Jurkat, Clone E6-1 (cell line): ENCODE measurements at regions not wholly inside any gene's neighbourhood (a gene's known extent, or its start where the extent isn't known, plus 50 kb on each side); places are given as distances from the start of the nearest gene placed in this dataset.
"Not testable (repeated sequence)": the region's sequence is repeated elsewhere in the genome, so short reads cannot be mapped to it uniquely, and the experiment has no call there.

ENCODE experiments used
- DNase-seq: peaks from one replicate; pipeline ENCODE4 v3.0.0-alpha.2; 2011; ENCODE audit warnings: low read depth, low spot score
- H3K4me3 ChIP-seq: 2 replicates; pipeline ENCODE4 v1.5.1; 2011; ENCODE audit warnings: mild to moderate bottlenecking, low read length, control low read depth, moderate library complexity

DNA sequence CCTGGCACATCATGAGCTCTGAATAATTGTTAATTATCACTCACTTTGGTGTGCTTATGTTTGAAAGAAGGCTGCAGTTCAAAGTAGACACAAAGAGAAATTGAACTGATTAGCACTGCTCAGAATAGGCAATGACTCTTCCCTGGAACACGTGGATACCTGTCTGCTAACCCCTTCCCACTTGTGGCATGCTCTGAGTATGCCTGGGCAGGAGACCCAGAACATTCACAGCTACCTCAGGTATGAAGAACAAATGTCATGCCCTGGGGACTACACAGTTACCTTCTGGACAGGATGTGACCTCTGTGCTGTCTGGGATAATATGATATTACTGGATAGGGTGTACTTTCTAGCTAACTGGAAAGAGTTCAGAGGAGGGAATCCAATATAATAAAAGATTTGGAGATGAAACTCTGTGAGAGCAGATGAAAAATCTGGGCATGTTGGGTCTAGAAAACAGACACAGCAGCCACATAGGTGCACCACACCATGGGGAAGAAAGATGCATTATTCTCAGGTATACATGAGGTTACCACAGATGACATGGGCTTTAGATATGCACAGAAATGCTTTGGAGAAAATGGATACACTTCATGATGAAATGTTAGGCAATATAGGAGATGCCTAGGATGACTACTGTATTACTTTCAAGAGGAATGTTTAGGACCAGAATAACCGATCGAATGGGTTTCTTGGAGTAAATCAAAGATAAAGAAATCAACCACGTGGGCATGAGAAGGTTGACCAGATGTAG lies 324.2 kb upstream of the PREP start:
- DNase-seq: no peak

DNA sequence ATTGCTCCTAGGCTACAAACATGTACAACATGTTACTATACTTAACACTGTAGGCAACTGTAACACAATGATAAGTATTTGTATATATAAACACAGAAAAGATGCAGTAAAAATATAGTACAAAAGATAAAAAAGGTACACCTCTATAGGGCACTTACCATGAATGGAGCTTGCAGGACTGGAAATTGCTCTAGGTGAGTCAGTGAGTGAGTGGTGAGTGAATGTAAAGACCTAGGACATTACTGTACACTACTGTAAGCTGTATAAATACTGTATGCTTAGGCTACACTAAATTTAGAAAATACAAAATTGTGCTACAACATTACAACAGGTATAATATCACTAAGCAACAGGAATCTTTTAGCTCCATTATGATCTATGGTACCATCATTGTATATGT lies 312.0 kb upstream of the PREP start:
- no peak for DNase-seq
- no peak overlapping the region for H3K4me3 ChIP-seq

More for the DNA sequence above, 324.2 kb upstream of the PREP start:
- no peak overlapping the region for H3K4me3 ChIP-seq

DNA sequence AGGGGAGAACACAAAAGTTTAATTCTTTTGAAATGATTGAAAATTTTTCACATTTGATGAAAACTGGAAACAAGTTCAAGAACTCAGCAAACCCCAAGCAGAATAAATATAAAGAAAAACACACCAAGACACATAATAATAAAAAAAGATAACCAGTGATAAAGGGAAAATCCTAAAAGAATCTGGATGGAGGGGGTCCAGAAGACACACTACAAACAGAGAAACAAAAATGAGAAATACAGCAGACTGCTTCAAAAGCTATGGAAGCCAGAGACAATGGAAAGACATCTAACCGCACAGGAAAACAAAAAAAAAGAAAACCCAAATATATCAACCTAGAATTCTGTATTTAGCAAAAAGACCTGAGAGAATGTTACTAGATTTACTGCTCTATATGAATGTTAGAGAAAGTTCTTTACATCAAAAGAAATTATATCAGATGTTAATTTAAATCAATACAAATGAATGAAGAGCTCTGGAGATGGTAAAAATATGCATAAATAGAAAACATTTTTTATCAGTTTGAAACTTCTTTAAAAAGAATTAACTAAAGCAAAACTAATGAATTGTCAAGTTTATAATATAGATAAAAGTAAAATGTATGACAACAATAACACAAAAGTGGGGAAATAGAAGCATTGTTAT lies 310.7 kb upstream of the PREP start:
- H3K4me3 ChIP-seq: no peak overlapping the region
- no peak for DNase-seq

DNA sequence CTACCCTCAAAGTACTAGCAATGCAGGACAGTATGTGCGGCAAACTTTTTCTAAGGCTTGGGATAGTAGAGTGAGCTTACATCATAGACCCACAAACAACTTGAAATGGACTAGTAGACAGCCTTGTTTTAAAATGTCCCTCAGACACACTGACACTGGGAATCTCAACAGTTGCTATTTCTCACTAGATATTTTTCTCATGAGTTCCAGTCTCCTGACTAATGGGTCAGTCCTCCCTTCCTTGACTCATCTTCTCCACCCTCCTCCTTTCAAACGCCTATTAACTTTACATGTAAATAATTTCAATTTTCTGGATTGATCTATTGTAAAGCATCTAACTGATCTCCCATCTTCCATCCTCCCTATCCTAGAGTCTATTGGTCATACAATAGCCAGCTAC lies 308.3 kb upstream of the PREP start:
- H3K4me3 ChIP-seq: no peak overlapping the region
- DNase-seq: no peak

DNA sequence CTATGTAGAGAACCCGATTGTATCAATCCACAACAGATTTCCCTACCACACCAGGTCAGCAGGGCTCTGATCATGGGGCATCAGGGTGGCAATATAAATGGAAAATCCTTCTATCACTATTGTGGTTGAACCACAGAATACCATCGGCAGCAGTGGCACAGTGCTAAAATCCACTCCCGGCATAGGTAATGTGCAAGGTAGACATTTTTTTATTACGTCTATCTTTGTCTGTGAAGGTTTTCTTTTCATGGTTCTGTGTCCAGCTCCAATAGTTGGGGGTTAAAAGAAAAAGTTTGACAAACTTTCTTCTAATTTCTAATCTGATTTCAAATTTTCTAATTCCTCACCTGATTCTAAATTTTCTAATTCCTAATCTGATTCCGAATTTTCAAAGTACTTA lies 302.7 kb upstream of the PREP start:
- DNase-seq: no peak
- H3K4me3 ChIP-seq: no peak overlapping the region

DNA sequence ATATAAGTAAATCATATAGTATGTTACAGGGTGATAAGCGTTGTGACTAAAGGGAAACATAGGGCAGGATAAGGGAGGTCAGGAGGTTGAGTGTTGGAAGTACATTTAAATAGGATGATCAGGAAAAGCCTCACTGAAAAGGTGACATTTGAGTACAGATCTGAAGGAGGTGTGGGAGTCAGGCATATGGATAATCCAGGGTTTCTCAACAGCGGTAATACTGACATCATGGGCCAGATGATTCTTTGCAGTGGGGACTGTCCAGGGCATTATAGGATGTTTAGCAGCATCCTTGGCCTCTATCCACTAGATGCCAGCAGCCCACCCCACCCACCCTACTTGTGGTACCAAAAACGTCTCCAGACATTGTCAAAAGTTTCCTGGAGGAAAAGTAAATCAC lies 292.6 kb upstream of the PREP start:
- no peak for DNase-seq
- no peak overlapping the region for H3K4me3 ChIP-seq

DNA sequence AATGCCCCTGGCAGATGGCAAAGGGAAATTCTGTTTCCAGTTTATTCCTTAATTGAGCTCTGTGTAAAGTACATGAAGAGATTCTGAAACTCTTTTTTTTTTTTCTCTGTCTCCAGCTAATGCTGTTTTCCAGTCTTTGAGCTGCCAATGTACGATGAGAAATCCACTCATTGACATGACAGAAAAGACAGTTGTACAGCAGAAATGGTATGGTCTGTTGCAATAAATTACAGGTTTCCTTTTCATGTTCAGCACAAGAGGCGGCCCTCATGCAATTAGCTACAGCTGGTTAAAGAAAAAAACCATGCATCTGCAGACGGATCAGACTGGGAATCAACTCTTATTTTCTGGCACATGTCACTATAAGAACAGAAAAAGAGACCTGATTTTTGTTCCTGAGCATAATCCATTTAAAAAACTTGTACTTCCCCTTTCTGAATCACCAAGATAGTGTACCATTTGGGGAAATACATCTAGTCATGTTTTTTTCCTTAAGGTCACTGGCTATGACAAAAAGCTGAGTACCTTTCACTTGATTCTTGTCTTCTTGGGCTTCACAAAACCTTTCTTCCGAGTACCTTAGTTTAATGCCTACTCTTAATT lies 289.8 kb upstream of the PREP start:
- no peak overlapping the region for H3K4me3 ChIP-seq
- DNase-seq: no peak

DNA sequence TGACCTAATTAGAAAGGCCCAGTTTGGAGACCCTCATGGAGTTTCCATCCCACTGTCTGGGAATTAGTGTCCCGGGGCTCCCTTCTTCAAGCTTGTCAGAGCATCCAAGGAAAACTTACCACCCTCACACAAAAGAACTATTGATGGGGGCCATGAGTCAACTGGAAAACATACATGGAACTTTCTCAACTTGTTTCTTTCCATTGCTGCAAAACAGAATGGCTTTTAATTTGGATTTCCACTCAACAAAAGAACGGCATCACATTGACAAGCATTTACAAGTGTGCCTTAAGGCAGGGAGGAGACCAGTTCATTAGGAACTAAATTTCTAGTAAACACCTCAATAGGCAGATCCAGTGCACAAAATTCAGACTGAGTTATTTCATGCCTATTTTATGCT lies 289.1 kb upstream of the PREP start:
- DNase-seq: no peak
- no peak overlapping the region for H3K4me3 ChIP-seq

DNA sequence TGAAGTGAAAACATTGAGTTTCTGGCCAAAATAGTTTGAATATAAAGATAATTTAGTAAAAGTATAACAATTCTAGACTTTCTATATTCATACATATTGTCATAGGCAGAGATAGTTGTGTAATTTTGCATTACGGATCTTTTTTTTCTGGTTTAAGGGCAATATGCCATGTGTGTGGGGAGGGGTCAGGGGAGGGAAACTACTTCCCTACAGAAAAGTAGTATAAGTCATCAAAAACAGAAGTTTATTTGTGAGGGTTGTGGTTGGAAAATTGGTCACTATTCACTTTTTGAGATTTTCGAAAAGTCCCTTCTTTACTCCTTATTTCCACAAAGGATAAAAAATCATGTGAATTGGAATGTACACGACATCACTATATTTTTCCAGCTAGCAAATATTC lies 288.2 kb upstream of the PREP start:
- no peak for DNase-seq

DNA sequence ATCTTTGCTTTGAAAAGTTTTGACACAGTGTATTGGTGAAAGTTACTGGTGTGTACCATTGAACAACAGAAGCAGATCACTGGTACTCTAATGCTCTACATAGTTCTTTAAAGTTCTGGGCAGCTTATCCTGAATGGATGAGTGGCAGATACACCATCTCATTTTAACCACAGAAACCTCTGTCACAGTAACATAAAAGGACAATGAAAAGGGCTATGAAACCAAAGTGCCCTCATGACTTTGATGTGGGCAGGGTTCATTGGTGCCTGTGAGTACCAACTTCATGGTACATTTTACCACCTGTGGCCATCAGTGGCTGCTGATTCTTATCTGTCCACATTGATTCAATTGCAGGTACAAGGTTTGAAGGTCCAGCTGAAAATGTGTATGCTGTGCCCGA lies 285.7 kb upstream of the PREP start:
- no peak overlapping the region for H3K4me3 ChIP-seq
- peak; percentile 31 for DNase-seq

More for the DNA sequence above, 288.2 kb upstream of the PREP start:
- no peak overlapping the region for H3K4me3 ChIP-seq

DNA sequence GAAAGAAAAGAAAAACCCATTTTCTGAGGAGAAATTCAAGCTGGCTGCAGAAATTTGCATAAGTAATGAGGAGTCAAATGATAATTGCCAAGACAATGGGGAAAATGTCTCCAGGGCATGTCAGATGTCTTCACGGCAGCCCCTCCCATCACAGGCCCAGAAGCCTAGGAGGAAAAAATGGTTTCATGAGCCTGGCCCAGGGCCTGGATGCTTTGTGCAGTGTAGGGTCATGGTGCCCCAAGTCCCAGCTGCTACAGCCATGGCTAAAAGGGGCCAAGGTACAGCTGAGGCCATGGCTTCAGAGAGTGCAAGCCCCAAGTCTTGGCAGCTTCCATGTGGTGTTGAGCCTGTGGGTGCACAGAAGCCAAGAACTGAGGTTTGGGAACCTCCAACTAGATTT lies 283.9 kb upstream of the PREP start:
- not testable (repeated sequence) for H3K4me3 ChIP-seq, DNase-seq

DNA sequence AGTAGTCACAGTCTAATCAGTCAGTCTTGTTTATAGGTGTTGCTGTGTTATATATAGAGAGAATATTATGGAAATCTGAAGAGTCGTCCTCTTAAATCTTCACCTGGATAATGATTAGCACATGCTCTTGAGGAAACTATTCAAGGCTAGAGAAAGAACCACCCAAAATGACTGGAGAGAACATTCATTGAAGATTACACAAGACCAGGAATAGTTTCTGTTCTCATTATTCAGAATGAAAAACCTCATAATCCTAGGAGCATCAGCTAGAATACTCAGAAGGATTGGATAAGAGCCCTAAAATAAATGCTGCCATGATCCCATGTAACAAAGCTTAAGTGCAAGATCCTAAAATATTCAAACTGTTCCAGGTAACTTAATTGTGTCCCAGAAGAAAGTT lies 278.2 kb upstream of the PREP start:
- H3K4me3 ChIP-seq: no peak overlapping the region
- DNase-seq: no peak

DNA sequence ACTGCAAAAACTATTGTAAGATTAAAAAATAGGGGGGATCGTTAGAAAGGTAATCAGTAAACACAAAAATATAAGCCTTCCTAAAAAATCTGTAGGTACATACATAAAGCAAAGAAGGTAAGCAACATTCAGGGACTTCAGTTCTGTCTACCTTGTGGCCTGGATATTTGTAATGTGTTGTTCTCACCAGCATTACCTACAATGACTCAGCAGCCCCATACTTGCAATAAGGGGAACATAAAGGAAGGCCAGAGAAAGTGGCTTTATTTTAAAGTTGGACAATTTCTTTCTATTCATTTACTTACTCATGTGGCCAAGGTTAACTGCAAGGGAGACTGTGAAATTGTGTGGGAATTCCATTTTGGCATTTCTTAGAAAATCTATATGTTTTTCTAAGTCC lies 277.2 kb upstream of the PREP start:
- no peak overlapping the region for H3K4me3 ChIP-seq
- no peak for DNase-seq

DNA sequence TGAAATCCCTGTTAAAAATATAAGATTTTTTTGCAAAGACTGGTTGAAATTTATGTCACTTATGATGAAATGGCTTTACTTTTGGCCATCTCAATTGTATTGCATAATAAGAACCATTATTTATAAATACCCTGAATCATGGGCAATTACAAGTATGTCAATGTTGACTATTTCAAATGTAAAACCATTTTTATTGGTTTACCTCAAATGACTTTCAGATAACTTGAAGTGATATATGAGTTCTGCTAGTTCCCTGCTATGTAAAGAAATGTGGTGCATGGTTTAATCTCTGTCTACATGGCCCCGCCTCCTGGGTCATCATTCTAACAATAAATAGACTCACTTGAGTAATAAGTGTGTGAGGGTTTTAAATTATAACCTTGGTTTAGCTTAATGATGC lies 275.6 kb upstream of the PREP start:
- no peak for DNase-seq
- H3K4me3 ChIP-seq: no peak overlapping the region

DNA sequence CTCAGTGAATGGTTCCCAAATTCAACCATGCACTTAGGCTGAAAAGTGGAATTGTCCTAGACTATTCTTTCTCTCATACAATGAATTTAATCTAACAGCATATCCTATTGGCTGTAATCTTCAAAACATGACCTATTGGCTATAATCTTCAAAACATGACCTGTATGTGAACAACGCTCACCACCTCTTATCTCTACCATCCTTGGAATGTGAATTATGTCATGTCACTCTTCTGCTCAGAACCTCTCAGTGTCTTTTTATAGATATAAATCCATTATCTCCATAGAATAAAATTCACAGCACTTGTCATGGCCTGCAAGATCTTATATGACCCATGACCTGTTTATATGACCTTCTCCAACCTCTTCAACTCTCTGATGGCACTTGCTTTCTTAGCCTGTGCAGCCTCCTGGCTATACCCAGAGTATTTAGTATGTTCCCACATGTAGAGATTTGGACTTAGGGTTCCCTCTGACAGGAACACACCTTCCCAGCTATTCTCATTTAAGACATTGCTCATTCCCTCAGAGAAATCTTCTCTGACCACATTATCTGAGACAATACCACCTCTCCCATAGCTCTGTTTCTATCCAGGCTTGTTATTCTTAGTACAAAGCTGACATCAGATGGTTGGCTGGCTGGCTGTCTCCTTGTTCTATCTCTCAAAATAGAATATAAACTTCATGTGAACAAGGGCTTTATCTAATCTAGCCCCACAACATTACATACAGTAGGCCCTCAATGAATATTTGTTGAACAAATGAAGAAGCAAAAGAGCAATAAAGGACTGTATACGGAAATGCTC lies 275.0 kb upstream of the PREP start:
- DNase-seq: no peak
- H3K4me3 ChIP-seq: no peak overlapping the region

DNA sequence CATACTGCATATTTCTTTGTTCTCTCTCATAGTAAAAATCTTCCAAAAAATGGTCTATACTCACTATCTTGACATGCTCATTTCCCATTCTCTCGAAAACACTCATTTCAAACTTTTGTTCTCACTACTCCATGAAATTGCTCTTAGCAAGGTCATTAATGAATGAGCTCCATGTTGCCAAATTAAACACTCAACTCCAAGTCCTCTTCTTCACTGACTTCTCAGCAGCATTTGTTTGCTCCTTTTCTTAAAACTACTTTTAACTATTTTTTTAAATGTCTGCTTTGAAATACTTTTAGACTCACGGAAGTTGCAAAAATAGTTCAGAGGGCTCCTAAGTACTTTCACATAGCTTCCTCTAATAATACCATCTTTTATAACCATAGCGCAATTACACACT lies 274.0 kb upstream of the PREP start:
- no peak overlapping the region for H3K4me3 ChIP-seq
- DNase-seq: peak; percentile 22

DNA sequence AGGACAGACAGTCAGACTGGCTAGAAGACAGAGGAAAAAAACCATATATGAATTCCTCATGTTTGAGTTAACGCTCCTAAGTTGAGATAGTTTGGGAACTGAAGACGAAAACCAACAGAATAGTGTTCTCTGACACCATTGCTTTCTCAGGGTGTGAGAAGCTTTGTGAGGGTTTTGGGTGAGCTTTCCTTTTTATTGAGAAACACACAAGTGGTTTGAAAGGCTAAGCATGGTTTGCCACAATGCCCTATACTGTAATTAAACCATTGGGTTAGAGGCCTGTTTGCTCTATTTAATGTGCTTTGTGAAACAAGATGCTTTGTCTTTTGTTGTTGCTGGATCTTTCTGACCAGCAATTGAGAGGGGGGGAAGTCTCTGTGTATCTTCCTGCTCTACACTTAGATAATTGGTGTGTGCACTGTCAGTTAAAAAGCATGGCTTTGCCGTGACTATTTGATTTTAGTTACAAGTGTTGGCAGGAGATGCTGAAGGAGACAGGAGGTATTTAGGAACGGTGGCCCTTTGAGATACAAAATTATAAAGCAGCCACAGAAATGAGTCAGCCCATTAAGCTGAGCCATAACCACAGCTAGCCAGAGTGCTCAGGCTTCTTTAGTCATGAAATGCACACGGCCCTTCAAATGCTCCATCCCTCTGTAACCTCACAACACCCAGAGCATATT lies 273.0 kb upstream of the PREP start:
- DNase-seq: no peak
- no peak overlapping the region for H3K4me3 ChIP-seq

DNA sequence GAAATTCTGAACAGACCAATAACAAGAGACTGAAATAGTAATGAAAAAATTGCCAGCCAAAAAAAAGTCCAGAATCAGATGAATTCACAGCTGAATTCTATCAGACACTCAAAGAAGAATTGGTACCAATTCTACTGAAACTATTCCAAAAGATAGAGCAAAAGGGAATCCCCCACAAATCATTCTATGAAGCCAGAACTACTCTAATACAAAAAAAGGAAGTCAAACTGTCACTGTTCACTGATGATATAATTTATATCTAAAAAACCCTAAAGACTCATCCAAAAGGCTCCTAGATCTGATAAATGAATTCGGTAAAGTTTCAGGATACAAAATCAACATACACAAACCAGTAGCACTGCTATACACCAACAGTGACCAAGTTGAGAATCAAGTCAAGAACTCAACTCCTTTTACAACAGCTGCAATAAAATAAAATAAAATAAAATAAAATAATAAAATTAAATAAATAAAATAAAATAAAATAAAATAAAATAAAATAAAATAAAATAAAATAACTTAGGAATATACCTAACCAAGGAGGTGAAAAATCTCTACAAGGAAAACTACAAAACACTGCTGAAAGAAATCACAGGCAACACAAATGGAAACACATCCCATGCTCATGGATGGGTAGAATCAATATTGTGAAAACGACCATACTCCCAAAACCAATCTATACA lies 270.1 kb upstream of the PREP start:
- not testable (repeated sequence) for DNase-seq, H3K4me3 ChIP-seq

DNA sequence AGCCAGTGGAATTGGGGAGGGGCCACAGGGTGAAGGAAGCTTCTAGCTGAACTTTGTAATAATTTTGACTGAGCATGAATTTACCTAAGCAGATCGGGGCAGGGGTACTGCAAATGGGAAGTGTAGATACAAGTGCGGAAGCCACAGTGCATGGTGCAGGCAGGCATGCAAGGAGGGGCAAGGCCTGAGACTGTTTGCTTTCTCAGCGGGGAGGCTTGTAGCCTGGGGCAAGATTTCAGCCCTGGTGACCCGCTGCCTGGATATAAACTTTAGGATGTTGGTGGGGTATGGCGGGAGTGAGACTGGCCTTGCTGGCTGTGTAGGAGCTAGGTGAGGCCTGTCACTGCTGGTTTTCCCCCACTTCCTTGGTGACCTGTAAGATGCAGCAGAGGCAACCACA lies 266.4 kb upstream of the PREP start:
- DNase-seq: no peak
- H3K4me3 ChIP-seq: no peak overlapping the region
